DMS153 treated with DMSO at 0.1 percent for 48 hours (cell line): ENCODE measurements at regions not wholly inside any gene's neighbourhood (a gene's known extent, or its start where the extent isn't known, plus 50 kb on each side); places are given as distances from the start of the nearest gene placed in this dataset.
A peak's percentile ranks its signal among the peaks of the same experiment; 100 is the strongest.
"Not testable (repeated sequence)": the region's sequence is repeated elsewhere in the genome, so short reads cannot be mapped to it uniquely, and the experiment has no call there.

Experiments used
- DNase-seq: peaks from one replicate; lab custom pipeline; 2025; ENCODE audit not compliant: unreplicated experiment; lab: John Stamatoyannopoulos, UW

DNA sequence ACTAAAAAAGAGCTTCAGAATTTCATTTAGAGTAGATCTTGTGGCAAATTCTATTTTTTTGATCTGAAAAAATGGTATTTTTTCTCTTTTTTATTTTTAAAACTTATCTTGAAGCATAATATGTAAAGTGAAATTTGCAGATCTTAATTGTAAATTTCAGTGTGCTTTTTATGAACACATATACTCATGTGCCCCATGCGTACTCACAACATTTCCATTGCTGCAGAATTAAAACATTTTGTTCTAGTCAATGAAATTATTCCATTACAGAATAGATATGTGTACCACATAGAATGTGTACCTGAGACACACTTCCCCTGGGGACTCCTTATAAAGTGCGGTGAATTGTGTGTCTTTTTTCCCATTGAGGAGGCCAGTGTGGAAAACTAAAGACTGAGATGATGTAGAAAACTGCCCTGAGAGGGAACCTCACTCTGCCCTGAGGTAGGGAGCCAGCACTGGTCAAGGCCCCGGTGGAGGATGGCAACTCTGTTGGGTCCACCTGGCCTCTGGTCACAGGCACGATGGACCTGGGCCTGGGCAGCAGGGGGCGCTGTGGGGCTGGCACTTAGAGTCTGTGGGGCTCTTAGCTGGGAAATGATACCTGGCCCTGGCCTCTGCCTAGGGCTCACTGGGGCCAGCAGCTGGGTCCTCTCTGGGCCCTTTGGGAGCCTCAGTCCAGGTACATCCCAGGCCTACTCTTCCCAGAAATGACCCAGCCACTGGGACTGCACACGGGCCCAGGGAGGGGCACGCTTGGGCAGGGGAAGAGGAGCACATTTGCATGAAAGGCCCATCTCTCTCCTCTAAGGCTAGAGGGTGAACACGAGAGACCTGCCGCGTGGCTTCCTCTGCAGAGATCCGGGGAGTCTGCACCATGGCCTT is 77.9 kb upstream of the TOP3B start:
- DNase-seq, result peak; percentile 4

DNA sequence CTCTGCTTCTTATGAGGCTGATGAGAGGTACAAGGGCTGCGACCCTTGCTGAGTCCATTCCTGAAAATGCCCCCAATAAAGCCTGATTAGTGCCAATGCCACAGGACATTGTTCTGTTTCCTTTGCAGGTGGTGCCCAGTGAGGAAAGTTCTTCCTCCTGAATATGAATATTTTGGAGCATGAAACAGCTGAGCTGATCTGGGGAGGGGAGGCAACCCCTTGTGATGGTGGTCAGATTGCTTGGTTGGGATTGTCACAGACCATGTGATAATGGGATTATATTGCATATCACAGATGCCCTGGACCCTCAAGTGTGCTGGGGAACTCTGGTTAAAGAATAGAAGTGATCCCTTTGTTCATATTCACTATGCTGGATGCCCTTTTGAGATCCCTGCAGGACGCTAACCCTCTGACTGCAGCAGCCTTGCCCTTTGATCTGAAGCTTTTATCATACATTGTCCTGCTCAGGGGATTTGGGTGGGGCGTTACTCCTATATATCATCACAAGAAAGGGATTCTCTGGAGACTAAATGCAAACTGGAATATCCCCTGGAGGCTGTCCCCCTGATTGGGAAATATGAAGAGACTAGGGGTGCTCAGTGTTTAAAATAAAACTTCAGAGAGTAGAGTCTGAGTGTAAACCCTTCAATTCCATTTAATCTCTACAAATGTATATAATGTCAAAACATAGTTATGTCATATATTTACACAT is 76.9 kb upstream of the TOP3B start:
- no peak for DNase-seq

DNA sequence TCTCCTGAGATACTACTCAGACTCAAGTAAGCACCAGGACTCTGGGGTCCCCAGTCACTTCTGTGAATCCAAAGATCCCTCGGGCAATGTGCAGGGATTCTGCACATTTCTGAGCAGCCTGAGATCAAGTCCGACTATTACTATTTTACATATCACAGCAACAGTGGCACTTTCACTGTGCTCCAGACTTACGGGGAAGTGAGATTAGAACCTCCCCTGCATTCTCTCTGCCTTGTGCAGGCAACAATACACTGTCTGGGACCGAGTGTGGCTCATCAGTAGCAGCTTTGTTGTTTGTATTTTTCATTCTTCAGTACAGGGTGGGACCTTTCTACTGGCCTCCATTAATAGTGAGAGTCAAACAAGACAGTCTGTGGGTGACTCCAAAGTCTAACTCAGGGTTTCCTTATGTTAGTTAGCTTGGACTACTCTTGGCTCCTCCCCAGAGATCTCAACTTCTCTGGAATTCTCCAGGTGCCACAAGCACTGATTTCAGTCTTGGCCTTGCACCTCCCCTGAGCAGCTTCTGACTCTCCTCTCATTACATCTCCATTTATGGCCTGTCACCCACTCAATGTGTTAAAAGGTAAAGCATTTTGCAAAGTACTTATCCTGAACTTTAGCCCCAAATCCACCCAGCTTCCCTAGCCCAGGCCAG is 76.2 kb upstream of the TOP3B start:
- DNase-seq, result no peak

DNA sequence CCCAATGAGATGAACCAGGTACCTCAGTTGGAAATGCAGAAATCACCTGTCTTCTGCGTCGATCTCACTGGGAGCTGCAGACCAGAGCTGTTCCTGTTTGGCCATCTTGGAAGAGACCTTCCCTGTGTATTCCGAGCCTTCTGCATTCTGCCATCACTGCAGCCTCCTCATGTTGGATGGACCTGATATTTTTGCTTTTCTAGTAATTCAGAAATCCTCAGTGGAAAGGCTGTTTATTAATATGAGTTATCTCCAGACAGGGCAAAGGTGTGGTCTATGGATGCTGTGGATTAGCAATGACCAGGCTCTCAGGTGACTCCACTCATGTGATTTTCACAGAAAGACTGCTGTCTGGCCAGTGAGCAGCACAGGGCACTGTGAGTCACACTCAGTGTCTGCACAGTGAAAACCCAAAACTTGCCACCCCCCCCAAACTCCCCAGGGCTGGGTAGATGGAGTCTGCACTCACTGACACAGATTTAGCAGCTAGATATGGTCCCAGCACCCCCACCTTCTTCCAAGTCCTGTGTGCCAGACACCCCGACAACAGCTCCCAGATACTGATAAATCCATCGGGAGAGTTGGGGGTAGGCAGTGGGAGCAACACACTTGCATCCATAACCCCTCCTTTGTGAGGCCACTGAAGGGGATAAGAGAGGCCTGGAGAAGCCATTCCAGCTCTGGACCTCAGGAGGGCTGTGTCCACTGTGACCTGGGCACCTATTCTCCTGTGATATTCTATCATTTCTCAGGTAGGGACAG is 75.2 kb upstream of the TOP3B start:
- no peak for DNase-seq

DNA sequence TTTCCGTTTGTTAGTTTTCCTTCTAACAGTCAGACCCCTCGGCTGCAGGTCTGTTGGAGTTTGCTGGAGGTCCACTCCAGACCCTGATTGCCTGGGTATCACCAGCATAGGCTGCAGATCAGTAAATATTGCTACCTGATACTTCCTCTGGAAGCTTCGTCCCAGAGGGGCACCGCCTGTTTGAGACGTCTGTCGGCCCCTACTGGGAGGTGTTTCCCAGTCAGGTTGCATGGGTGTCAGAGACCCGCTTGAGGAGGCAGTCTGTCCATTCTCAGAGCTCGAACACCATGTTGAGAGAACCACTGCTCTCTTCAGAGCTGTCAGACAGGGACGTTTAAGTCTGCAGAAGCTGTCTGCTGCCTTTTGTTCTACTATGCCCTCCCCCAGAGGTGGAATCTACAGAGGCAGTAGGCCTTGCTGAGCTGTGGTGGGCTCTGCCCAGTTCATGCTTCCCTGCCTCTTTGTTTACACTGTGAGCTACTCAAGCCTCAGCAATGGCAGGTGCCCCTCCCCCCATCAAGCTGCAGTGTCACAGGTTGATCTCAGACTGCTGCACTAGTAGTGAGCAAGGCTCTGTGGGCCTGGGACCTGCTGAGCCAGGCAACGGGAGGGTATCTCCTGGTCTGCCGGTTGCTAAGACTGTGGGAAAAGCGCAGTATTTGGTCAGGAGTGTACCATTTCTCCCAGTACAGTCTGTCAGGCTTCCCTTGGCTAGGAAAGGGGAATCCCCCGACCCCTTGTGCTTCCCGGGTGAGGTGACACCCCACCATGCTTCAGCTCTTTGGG is 74.4 kb upstream of the TOP3B start:
- not testable (repeated sequence) for DNase-seq

DNA sequence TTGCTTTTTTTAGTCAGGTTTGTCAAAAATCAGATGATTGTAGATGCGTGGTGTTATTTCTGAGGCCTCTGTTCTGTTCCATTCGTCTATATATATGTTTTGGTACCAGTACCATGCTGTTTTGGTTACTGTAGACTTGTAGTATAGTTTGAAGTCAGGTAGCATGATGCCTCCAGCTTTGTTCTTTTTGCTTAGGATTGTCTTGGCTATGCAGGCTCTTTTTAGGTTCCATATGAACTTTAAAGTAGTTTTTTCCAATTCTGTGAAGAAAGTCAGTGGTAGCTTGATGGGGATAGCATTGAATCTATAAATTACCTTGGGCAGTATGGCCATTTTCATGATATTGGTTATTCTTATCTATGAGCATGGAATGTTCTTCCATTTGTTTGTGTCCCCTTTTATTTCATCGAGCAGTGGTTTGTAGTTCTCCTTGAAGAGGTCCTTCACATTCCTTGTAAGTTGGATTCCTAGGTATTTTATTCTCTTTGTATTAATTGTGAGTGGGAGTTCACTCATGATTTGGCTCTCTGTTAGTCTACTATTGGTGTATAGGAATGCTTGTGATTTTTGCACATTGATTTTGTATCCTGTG is 70.1 kb upstream of the TOP3B start:
- DNase-seq, result not testable (repeated sequence)

DNA sequence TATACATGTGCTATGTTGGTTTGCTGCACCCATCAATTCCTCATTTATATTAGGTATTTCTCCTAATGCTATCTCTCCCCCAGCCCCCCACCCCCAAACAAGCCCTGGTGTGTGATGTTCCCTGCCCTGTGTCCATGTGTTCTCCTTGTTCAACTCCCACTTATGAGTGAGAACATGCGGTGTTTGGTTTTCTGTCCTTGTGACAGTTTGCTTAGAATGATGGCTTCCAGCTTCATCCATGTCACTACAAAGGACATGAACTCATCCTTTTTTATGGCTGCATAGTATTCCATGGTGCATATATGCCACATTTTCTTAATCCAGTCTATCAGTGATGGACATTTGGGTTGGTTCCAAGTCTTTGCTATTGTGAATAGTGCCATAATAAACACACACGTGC is 68.4 kb upstream of the TOP3B start:
- not testable (repeated sequence) for DNase-seq

DNA sequence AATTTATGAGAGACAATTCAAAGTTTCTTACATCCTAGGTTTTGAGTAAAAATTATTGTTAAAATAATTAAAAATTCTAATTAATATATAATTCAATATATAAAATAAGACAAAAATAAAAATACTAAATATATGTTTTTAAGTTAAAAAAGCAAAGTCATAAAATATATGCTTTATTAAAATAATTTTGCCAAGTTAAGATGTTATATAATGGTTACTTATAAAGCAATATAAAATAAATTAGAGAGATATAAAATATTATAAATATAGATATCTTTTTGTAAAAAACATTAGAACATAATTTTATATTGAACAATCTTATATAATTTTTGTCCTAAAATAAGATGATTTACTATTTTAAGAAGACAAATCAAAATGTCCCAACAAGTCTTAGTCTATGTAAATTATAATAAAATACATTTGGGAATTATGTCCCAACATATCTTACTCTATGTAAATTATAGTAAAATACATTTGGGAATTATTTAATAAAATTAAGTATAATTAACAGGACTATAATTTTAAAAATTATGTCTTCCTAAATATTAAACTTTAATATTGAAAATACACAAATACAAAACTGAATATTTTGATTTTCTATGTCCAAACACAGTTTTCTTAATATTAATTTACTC is 67.7 kb upstream of the TOP3B start:
- DNase-seq, result no peak

DNA sequence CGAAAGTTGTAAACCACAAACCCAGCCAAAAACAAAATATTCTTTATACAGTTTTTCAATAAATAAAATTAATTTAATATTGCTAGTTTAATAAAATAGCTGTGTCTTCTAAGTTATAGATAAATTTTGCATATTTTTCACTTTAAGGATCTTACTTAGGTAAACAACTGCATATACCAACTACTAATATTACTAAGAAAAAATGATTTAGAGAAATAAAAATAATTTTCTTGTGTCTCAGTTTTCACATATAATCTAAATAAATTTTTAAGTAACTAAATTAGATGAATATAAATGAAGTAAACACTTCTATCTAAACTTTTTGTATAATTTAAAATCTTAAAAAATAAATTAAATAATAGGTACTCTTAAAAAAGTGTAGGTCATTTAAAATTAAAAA is 67.1 kb upstream of the TOP3B start:
- no peak for DNase-seq

DNA sequence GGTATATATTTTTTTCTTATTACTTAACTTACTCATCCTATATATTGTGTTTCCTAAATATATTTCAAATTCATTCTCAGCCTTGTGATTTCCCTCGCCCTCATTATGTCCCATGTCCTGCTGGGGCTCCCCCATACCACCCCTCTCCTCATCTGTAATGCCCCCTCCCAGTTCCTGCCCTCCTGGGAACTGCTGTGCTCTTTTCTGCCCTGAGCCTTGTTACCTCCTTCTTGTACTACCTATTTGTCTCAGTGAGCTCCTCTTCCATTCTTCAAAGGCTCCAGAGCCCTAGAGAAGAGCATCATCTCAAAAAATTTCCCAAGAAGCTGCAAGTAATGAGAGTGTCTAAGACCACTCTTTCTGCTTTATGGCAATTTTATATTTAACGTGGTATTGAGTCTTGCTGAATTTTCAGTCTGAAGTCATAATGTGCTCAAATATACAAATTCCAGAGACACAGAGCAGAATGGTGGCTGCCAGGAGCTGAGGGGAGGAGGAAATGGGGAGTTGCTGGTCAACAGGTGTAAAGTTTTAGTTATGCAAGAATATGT is 66.5 kb upstream of the TOP3B start:
- no peak for DNase-seq

DNA sequence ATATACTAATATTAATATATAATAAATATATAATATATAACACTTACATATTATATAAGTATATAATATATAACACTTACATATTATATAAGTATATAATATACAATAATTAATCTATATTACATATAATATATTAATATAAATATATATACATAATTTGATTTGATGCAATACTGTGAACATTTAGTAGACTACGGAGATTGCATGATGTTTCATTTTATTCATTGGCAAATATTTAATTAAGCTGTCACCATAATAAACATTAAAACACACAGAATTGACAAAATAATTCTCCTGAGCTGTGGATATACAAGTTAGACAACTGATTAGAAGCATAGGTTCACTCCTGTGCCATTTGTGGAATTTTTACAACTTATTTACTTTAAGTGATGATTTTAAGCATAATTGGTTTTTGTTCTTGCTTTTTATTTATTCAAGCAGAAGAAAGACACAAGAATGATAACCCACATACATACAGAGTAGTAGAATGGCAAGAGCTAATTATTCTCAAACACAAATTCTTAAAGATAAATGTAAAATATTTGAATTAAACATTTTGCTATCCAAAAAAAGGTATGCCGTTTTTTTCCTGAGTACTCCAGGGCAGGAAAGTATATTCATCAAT is 65.8 kb upstream of the TOP3B start:
- DNase-seq, result no peak

DNA sequence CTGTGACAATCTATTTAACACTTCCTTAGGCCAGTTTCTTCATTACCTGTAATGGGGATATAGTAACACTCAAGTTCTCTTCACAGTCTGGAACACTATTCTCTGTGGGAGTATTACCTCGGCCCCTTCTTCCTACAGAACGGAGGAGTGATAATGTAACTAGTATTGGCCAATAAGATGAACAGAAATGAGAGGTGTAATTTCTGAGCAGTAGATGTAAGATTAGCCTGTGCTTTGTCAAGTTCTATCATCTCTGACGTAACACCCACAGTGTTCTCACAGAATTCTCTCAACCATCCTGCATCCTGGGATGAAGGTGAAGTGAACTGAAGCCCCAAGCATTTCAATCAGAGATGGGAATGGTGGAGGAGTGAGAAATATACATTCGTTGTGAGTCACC is 65.2 kb upstream of the TOP3B start:
- DNase-seq, result no peak

DNA sequence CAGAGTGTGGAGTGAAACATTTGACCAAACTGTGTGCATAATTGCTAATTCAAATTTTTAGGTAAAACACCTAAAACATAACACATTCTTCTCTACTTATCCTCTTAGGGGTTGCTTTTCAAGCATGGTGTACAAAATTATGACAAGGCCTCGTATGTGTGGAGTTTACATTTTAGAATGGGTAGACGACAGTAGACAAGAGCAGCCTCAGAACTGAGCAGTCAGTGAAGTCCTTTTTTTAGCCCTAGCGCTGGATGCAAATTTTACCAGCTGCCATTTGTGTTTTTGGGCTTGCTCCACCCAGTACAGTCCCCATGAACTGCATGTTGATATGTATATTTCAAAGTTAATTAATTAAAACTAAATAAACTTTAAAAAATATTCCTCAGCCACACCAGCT is 64.7 kb upstream of the TOP3B start:
- no peak for DNase-seq

DNA sequence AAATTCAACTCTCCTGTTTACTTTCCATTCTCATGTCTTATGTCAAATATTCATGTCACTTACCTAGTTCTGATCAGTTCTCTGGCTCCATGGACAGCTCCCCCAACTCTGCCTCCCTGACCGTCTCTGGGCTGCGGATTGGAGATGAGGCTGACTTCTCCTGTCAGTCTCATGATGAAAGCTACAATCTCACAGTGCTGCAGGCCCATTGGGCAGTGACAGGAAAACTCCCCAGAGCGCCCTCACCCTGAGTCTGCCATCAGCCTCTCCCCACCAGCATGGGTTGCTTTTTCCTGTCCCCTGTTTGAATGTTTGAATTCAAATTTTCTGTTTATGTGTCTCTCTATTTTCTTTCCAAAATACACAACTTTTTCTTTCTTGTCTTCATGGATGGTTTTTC is 63.8 kb upstream of the TOP3B start:
- DNase-seq, result no peak

DNA sequence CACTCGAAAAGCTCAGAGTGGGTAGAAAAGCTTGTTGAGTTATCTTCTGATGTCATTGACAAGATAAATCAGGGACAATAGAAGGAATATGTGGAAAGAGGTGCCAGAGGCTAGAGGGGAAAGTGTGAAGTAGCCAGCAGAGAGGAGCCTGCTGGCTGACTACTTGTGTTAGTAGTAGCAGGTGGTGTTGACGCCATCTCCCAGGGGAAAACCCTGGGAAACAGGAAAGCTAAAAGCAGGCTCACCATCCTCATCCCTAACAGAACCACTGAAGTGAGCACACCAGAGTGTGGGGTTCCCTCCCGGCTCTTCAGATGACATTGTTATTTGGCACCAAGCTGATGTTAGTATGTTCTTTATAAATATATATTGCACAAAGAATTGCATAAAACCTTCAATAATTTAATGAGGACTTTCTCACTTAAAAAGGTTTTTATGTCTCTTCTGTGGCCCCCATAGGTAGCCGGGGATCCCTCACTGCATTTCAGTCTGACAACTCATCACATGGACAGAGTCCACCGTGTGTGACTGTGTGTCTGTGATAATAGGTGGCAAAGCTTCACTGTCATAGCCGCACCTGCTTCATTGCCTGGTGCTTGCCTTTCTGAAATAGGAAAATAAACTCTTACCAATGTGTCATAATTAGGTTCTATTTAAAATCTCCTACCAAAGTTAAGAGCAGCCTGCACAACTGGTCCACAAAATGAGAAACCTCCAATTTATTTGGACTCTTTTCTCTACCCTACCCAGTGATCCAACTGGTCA is 63.2 kb upstream of the TOP3B start:
- DNase-seq, result no peak

DNA sequence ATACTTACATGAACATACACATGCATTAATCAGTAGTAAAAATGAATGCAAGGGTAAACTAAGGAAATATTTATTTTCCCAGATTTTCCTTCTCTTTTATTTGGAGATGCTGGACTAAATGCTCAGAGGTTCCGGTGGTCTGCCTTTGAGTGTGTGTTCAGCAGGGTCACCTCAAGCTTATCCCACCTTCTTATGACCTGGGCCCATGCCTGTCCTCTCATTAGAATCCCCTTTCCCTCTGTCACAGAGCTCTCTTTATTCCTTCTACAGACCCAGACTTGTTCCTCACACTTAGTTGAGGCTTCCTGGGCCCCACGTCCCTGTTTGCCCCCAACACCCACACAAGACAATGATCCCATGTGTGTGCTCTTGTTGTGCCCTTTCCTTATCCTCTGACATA is 61.6 kb upstream of the TOP3B start:
- DNase-seq, result no peak

DNA sequence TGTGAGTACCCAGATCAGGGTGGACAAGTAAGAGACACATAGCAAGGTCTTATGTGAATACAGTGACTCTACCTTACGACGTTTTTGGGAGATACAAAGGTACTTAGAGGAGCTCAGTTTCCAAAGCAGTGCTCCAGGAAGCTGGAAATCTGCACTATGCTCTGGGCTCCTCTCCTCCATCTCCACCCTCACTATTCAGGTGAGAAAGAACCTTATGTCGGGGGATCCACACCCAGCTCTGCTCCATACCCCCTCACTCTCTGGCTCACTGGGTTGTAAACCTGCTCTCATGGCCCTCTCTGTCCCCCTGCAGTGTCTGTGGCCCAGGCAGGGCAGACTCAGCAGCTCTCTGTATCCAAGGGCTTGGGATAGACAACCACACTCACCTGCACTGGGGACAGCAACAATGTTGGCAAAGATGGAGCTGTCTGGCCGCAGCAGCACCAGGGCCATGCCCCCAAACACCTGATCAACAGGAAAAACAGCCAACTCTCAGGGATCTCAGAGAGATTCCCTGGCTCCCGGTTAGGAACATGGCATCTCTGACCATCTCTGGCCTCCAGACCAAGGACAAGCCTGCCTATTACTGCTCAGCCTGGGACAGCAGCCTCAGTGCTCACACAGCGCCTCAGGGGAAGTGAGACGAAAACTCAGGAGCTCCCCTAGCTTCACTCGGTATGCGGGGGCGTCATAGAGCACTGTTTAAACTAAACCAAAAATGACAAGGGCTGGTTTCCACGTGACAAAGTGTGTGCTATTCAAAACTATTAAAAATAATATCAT is 60.9 kb upstream of the TOP3B start:
- no peak for DNase-seq
